SJSA1 (cell line): ENCODE measurements at regions not wholly inside any gene's neighbourhood (a gene's known extent, or its start where the extent isn't known, plus 50 kb on each side); places are given as distances from the start of the nearest gene placed in this dataset.
"Not testable (repeated sequence)": the region's sequence is repeated elsewhere in the genome, so short reads cannot be mapped to it uniquely, and the experiment has no call there.

Experiments
- DNase-seq, 2 experiments: peaks; one replicate each; pipeline ENCODE4 v3.0.0-alpha.2; 2015 to 2020; ENCODE audit warnings: low spot score in 2 of 2, low read depth in 1 of 2
- H3K27ac ChIP-seq: fragments of 250-450 bp; sonication (Bioruptor Pico); 2 replicates; pipeline ENCODE4 v1.5.1; 2020; ENCODE audit warnings: mild to moderate bottlenecking, moderate library complexity
- H3K27me3 ChIP-seq: fragments of 250-450 bp; sonication (Bioruptor Pico); replicated peaks from 2 replicates; pipeline ENCODE4 v1.5.1; 2020; ENCODE audit warnings: mild to moderate bottlenecking, moderate library complexity
- H3K36me3 ChIP-seq: fragments of 250-450 bp; sonication (Bioruptor Pico); 2 replicates; pipeline ENCODE4 v1.5.1; 2020; ENCODE audit warnings: mild to moderate bottlenecking
- H3K4me1 ChIP-seq: fragments of 250-450 bp; sonication (Bioruptor Pico); replicated peaks from 2 replicates; pipeline ENCODE4 v1.6.1; 2021; ENCODE audit warnings: mild to moderate bottlenecking
- H3K4me3 ChIP-seq: fragments of 250-450 bp; sonication (Bioruptor Pico); 2 replicates; pipeline ENCODE4 v1.5.1; 2020; ENCODE audit warnings: mild to moderate bottlenecking
- H3K9me3 ChIP-seq: fragments of 250-450 bp; sonication (Bioruptor Pico); replicated peaks from 2 replicates; pipeline ENCODE4 v1.5.1; 2020; ENCODE audit warnings: mild to moderate bottlenecking

- peaks cover 30% of the 10 kb centered on the region for H3K4me1 ChIP-seq
- no peak overlapping the region for H3K27ac ChIP-seq
- peak; percentile 44 to 61 for DNase-seq
- H3K27me3 ChIP-seq: no peaks in the 10 kb centered on the region
- H3K36me3 ChIP-seq: no peaks in the 10 kb centered on the region
- no peak overlapping the region for H3K4me3 ChIP-seq
- H3K9me3 ChIP-seq: no peaks in the 10 kb centered on the region
Observed at GRCh38 chr2:160752475-160753330, 259.1 kb upstream of the RBMS1 start.

- Histone ChIP-seq H3K4me3 (no peak overlapping the region), H3K27me3 (no peaks in the 10 kb centered on the region), H3K36me3 (no peaks in the 10 kb centered on the region), H3K9me3 (no peaks in the 10 kb centered on the region), H3K27ac (no peak overlapping the region), H3K4me1 (peaks cover 24% of the 10 kb centered on the region)
- no peak for DNase-seq
Observed at GRCh38 chr2:160753331-160753654, 259.7 kb upstream of the RBMS1 start.

- Histone ChIP-seq H3K9me3 (no peaks in the 10 kb centered on the region), H3K4me1 (peaks cover 17% of the 10 kb centered on the region)
Observed at GRCh38 chr2:160753960-160754359, 260.4 kb upstream of the RBMS1 start.

DNA sequence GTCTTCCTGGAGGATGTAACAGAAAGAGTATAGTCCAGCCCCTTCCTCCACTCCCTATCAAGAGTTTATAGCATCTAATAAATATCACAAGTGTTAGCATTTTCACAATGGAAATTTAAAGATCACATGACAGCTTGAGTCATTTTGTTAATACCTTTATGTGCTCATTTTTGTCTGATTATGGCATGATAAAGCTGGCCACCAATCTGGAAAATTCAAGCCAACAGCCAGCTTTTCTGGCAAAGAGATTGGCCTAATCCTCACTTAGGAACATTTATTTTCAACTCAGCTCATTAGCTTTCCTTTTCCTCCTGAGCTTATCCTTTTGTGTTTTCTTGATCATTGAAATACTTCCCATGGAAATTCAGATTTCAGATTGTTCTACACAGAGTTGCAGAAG is 262.9 kb upstream of the RBMS1 start:
- Histone ChIP-seq H3K4me1 (peaks cover 16% of the 10 kb centered on the region), H3K36me3 (no peaks in the 10 kb centered on the region), H3K27me3 (no peaks in the 10 kb centered on the region), H3K9me3 (no peaks in the 10 kb centered on the region), H3K4me3 (no peak overlapping the region), H3K27ac (no peak overlapping the region)
- DNase-seq: no peak

More at GRCh38 chr2:160753960-160754359, 260.4 kb upstream of the RBMS1 start:
- Histone ChIP-seq H3K27ac (no peak overlapping the region), H3K4me3 (no peak overlapping the region), H3K36me3 (no peaks in the 10 kb centered on the region), H3K27me3 (no peaks in the 10 kb centered on the region)
- no peak for DNase-seq

DNA sequence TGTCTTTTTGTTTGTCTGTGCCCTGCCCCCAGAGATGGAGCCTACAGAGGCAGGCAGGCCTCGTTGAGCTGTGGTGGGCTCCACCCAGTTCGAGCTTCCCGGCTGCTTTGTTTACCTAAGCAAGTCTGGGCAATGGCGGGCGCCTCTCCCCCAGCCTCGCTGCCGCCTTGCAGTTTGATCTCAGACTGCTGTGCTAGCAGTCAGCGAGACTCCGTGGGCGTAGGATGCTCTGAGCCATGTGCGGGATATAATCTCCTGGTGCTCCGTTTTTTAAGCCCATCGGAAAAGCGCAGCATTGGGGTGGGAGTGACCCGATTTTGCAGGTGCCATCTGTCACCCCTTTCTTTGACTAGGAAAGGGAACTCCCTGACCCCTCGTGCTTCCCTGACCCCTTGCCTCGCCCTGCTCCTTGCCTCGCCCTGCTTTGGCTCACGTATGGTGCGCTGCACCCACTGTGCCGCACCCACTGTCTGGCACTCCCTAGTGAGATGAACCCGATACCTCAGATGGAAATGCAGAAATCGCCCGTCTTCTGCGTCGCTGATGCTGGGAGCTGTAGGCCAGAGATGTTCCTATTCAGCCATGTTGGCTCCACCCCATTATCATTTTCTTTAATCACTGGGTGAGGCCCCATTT is 269.0 kb upstream of the RBMS1 start:
- H3K4me1 ChIP-seq, H3K27me3 ChIP-seq, H3K36me3 ChIP-seq, H3K9me3 ChIP-seq, H3K27ac ChIP-seq, DNase-seq, H3K4me3 ChIP-seq: not testable (repeated sequence)

DNA sequence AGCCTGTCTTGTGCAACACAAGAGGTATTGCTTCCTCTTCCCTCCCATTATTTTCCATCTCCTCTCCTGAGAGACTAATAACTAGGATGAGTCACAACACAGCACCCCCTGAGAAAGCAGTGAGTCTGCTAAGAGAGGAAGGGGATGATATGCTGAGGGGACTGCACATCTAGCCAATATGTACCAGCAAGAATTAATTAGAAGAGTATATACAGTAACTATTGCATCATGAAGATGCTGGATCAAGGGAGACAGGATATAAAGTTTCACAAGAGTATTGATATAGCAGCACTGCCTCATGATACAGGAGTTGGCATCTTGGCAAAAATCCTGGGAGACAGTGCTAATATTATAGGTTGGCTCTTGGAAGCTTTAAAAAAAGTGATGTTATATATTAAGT is 289.9 kb upstream of the RBMS1 start:
- Histone ChIP-seq H3K9me3 (peaks cover 3% of the 10 kb centered on the region; the same call in 1 of the 2 replicates), H3K4me3 (no peak overlapping the region), H3K4me1 (no peaks in the 10 kb centered on the region), H3K27me3 (no peaks in the 10 kb centered on the region), H3K36me3 (no peaks in the 10 kb centered on the region), H3K27ac (no peak overlapping the region)
- no peak for DNase-seq

- Histone ChIP-seq H3K27ac (no peak overlapping the region), H3K4me3 (no peak overlapping the region), H3K27me3 (no peaks in the 10 kb centered on the region), H3K36me3 (no peaks in the 10 kb centered on the region), H3K4me1 (no peaks in the 10 kb centered on the region), H3K9me3 (no peaks in the 10 kb centered on the region)
- DNase-seq: no peak
Observed at GRCh38 chr2:160784034-160784433, 290.4 kb upstream of the RBMS1 start.

GRCh38 chr2:160790738-160791137 is 297.1 kb upstream of the RBMS1 start:
- Histone ChIP-seq H3K4me3 (no peak overlapping the region), H3K36me3 (no peaks in the 10 kb centered on the region), H3K27ac (no peak overlapping the region), H3K4me1 (no peaks in the 10 kb centered on the region), H3K27me3 (no peaks in the 10 kb centered on the region), H3K9me3 (no peaks in the 10 kb centered on the region)
- no peak for DNase-seq

DNA sequence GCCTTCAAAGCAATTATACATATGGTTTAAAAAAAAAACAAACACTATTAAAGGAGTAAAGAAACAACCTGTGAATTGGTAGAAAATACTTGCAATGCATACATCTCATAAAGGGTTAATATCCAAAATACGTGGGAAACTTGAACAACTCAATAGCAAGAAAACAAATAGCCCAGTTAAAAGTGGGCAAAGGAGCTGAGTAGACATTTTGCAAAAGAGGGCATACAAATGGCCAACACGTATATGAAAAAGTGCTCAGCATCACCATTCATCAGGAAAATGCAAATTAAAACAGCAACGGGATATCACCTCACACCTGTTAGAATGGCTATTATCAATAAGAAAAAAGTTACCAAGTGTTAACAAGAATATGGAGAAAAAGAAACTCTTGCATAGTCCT is 298.3 kb upstream of the RBMS1 start:
- DNase-seq: no peak
- Histone ChIP-seq H3K27ac (no peak overlapping the region), H3K4me1 (no peaks in the 10 kb centered on the region), H3K36me3 (no peaks in the 10 kb centered on the region), H3K4me3 (no peak overlapping the region), H3K9me3 (no peaks in the 10 kb centered on the region), H3K27me3 (no peaks in the 10 kb centered on the region)

GRCh38 chr2:160792837-160793236 is 299.2 kb upstream of the RBMS1 start:
- Histone ChIP-seq H3K27ac (no peak overlapping the region), H3K36me3 (no peaks in the 10 kb centered on the region), H3K9me3 (no peaks in the 10 kb centered on the region), H3K4me3 (no peak overlapping the region), H3K27me3 (no peaks in the 10 kb centered on the region), H3K4me1 (no peaks in the 10 kb centered on the region)
- no peak for DNase-seq

DNA sequence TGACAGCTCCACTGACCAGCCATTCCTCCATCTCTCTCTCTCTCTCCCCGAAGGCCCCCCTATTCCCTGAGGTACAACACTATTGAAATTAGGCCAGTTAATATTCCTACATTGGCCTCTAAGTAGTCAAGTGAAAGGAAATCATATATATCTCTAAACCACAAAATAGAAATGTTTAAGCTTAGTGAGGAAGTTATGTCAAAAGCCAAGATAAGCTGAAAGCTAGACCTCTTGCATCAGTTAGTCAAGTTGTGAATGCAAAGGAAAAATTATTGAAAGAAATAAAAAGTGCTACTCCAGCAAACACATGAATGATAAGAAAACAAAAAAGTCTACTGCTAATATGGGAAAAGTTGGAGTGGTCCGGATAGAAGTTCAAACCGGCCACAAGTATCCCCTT is 301.3 kb upstream of the RBMS1 start:
- DNase-seq: no peak
- no peaks in the 10 kb centered on the region for H3K4me1 ChIP-seq
- no peaks in the 10 kb centered on the region for H3K27me3 ChIP-seq

GRCh38 chr2:160803881-160804280 is 310.3 kb upstream of the RBMS1 start:
- no peak for DNase-seq
- H3K27ac ChIP-seq: no peak overlapping the region
- H3K4me3 ChIP-seq: no peak overlapping the region
- no peaks in the 10 kb centered on the region for H3K36me3 ChIP-seq
- H3K9me3 ChIP-seq: 0 out of 2 replicates have a peak, but pooled peaks cover 3% of the 10 kb centered on the region
- H3K27me3 ChIP-seq: no peaks in the 10 kb centered on the region
- no peaks in the 10 kb centered on the region for H3K4me1 ChIP-seq

More for the DNA sequence above, 301.3 kb upstream of the RBMS1 start:
- Histone ChIP-seq H3K9me3 (no peaks in the 10 kb centered on the region), H3K27ac (no peak overlapping the region), H3K36me3 (no peaks in the 10 kb centered on the region), H3K4me3 (no peak overlapping the region)

DNA sequence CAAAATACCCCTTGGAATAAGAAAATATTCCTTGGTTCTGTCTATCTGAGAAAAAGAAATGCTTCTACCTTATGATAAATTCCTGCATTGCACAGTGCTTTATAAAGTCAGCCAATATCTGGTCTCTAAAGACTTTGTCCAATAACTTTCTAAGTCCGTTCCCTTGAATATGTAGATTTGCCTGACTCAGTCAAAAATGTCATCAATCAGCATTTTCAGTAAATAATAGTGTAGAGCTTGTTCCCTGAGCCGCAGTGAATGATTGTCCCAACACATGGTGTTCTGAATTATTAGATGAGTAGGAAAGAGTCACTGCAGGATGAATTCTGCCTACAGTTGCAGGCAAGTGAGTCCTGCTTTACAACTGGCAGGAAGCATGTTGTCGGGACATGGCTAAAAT is 316.8 kb upstream of the RBMS1 start:
- Histone ChIP-seq H3K4me1 (no peaks in the 10 kb centered on the region), H3K9me3 (no peaks in the 10 kb centered on the region), H3K27me3 (no peaks in the 10 kb centered on the region), H3K27ac (no peak overlapping the region), H3K4me3 (no peak overlapping the region), H3K36me3 (no peaks in the 10 kb centered on the region)
- DNase-seq: no peak

GRCh38 chr2:160812830-160813505 is 319.4 kb upstream of the RBMS1 start:
- H3K27ac ChIP-seq: no peak overlapping the region
- H3K27me3 ChIP-seq: no peaks in the 10 kb centered on the region
- no peaks in the 10 kb centered on the region for H3K9me3 ChIP-seq
- no peaks in the 10 kb centered on the region for H3K36me3 ChIP-seq
- no peak overlapping the region for H3K4me3 ChIP-seq
- H3K4me1 ChIP-seq: no peaks in the 10 kb centered on the region
- DNase-seq: no peak
